ENCODE measurements at regions not wholly inside any gene's neighbourhood (a gene's known extent, or its start where the extent isn't known, plus 50 kb on each side); places are given as distances from the start of the nearest gene placed in this dataset.
"Not testable (repeated sequence)": the region's sequence is repeated elsewhere in the genome, so short reads cannot be mapped to it uniquely, and the experiment has no call there.

- DNase-seq, result no peak
These were observed 86.6 kb downstream of the C5orf15 start for GRCh38 chr5:133881576-133882388.

GRCh38 chr5:133878236-133878555 is 90.2 kb downstream of the C5orf15 start:
- no peak for DNase-seq

DNA sequence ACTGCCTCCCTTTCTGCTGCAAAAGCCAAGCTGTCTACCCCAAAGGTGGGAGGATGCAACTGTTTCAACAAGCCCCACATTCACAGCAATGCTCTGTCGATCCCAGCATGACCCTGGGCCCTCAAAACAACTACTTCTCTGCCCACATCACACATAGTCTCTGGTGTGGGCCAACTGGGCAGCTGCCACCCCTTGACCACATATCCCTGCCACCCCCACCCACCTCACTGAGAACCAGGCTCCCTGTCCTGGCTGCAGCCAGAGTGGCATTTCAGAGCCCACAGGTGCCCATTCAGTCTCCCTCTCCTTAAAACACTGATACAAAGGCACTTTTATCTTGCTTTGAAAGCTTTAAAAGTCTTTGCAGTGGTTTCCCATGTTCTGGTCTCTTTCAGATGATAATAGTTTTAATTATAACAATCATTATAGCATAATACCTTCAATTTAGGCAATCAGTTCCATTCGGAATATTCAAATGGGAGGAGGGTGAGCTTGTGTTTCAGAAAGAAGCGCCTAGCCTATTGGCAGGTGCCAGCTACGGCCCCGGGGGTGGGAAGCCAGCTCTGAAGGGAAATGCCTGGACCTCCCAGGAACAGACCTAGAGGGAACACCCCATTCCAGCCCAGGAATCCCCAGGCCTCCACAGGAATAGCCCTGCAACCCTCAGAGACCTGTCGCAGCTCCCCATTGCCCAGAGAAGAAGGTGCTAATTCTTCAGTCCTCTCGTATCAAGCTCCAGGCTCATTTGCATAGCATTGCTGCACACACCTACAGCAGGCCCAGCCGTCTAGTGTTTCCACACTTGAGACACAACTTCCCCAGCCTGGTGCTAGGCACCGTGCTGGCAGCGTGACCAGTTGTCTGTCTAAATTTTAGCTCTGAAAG is 90.8 kb downstream of the C5orf15 start:
- DNase-seq, result no peak

- no peak for DNase-seq
These were observed 92.2 kb downstream of the C5orf15 start for GRCh38 chr5:133876266-133876665.

DNA sequence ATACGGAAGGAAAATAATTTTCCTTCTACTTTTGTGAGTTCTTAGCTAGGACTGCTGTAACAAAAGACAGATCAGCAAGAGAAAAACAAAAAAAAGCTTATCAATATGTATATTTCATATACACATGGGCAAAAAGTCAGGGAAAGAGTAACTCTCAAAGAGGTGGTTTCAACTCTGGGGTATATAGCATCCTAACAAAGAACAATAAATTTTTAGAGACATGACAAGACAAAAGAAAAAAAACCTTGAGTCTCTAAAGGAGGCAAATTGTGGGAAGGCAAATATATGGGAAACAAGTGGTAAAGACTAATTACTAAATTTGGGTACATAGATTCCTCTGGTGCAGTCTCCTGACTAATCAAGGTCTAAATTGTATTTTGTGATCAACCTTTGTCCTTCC is 93.2 kb downstream of the C5orf15 start:
- no peak for DNase-seq

DNA sequence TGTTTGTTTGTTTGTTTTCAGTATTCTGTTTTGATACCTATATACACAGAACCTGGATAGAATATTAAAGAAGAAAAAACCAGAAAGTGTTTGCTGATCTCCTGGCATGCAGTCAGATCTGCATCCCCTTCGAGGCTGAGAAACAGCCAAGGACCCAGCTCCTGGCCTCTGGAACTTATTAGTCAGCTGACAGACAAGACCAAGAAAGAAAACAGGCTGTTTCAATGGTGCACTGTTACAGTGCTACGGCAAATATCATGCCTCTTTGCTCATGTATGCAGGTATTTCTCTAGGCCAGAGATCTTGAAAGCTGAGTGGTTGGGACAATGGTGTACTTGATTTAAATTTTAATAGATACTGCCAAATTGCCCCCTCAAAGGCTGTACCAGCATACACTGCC is 95.0 kb downstream of the C5orf15 start:
- DNase-seq, result no peak

- DNase-seq, result peak; percentile 34
These were observed 97.8 kb downstream of the C5orf15 start for GRCh38 chr5:133870661-133871060.

- DNase-seq, result no peak
These were observed 98.7 kb downstream of the C5orf15 start for GRCh38 chr5:133869519-133870335.

- DNase-seq, result peak; percentile 73
These were observed 99.4 kb downstream of the C5orf15 start for GRCh38 chr5:133868946-133869518.

- DNase-seq, result no peak
These were observed 100.4 kb downstream of the C5orf15 start for GRCh38 chr5:133867851-133868545.

DNA sequence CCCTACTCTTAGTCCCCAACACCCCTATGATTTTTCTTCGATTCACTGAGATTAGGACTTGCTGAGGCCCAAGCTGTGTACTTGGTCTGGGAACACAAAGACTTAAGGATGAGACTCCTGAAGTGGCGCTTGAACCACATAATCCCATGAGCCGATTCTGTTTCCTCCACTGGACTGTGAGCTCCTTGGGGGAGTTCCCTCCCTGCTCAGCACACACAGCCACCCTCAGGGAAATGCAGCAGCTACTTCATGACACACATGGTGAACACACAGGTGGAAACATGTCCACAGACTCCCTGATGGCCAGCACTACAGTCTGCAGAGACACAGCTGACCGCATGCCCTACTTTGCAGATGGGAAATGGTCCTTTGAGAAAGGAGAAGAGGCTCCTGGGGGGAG is 101.1 kb downstream of the C5orf15 start:
- no peak for DNase-seq

DNA sequence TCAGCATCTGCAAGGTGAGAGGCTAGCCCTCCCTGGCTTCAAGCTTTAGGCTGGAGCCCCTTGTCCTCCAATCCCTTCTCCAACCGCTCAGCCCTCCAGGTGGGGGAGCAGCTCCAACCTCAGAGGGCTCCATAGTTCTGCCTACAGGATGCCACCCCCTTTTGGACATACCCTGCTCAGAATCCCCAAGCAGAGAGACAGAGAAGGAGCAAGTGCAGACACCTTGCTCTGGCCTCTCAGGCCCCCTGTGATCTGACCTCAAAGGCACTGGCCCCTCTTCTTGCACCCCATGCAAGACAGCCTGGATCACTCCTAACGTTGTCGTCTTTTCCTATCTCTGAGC is 101.6 kb downstream of the C5orf15 start:
- DNase-seq, result no peak

GRCh38 chr5:133866160-133866902 is 102.1 kb downstream of the C5orf15 start:
- no peak for DNase-seq

- no peak for DNase-seq
These were observed 103.3 kb downstream of the C5orf15 start for GRCh38 chr5:133865113-133865512.

DNA sequence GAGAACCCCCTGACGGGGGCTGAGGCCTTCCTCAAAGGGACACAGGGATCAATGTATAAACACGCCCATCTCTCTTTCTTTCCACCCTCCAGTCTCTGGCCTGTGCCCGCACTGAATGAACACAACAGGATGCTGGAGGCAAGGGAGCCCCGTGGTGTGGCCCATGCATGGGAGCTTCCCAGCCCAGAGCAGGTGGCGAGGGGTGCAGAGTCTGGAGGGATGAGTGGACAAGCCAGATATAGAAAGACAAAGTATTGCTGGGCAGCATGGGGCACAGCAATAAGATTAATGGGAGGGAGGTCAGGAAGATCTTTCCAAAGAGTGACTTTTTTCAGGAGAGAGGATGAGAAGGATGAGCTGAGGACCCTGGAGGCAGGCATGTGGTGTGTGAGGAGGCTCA is 103.7 kb downstream of the C5orf15 start:
- DNase-seq, result no peak

- no peak for DNase-seq
These were observed 104.4 kb downstream of the C5orf15 start for GRCh38 chr5:133863857-133864585.

DNA sequence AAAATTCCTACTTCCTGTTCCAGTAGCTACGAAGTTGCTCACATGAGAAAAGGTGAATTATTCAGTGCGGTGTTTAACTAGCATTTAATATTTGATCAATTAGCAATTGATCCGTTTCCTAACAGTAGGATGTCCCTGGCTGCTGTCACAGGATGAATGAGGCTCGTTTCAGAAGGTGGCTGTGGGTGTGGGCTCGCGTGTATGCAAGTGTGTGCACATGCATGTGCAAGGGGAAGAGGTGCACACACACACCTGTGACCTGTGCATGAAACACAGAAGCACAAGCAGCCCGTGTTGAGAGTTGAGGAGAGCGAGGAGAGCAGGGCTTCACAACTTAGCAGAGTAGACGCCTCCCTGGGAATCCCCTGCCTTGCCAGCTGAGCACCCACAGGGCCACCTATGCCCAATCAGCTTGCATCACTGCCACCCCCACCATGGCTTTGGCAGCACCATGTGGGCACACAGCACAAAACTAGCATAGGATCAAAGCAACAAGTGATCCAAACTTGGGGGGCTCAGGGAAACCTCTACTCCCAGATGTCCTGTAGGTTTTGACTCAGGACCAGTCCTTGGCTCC is 107.2 kb downstream of the C5orf15 start:
- DNase-seq, result no peak

- no peak for DNase-seq
These were observed 109.4 kb downstream of the C5orf15 start for GRCh38 chr5:133859073-133859472.

DNA sequence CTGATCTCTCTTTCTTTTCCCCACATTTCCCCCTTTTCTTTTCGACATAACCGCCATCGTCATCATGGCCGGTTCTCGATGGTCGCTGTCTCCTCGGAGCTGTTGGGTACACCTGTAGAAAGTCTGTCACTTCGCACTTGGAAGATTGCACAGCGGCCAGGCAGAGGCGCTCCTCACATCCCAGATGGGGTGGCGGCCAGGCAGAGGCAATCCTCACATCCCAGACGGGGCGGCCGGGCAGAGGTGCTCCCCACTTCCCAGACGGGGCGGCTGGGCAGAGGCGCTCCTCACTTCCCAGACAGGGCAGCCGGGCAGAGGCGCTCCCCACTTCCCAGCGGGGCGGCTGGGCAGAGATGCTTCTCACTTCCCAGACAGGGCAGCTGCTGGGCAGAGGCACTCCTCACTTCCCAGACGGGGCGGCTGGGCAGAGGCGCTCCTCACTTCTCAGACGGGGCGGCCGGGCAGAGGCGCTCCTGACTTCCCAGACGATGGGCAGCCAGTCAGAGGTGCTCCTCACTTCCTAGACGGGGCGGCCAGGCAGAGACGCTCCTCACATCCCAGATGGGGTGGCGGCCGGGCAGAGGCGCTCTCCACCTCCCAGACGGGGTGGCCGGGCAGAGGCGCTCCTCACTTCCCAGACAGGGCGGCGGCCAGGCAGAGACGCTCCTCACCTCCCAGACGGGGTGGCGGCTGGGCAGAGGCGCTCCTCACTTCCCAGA is 110.7 kb downstream of the C5orf15 start:
- not testable (repeated sequence) for DNase-seq

GRCh38 chr5:133854554-133854953 is 113.9 kb downstream of the C5orf15 start:
- DNase-seq, result no peak
